HL-60 (cell line): ENCODE measurements at regions not wholly inside any gene's neighbourhood (a gene's known extent, or its start where the extent isn't known, plus 50 kb on each side); places are given as distances from the start of the nearest gene placed in this dataset.

Experiments used
- DNase-seq, 2 experiments: peaks; one replicate each; pipeline ENCODE4 v3.0.0-alpha.2; 2010 to 2020; ENCODE audit warnings: low read depth in 1 of 2, low spot score in 1 of 2
- H3K27ac ChIP-seq: fragments of 250-450 bp; sonication (Bioruptor Pico); replicated peaks from 2 replicates; pipeline ENCODE4 v1.5.1; 2020; ENCODE audit warnings: mild to moderate bottlenecking, moderate library complexity
- H3K27me3 ChIP-seq: fragments of 250-450 bp; sonication (Bioruptor Pico); 2 replicates; pipeline ENCODE4 v1.5.1; 2021; ENCODE audit warnings: mild to moderate bottlenecking, moderate library complexity; ENCODE audit not compliant: insufficient read depth, poor library complexity, severe bottlenecking
- H3K4me3 ChIP-seq: replicated peaks from 2 replicates; pipeline ENCODE4 v1.5.1; 2011; ENCODE audit warnings: mild to moderate bottlenecking, control low read depth, low read length; ENCODE audit not compliant: insufficient read depth
- CTCF ChIP-seq: IDR thresholded peaks from one replicate; pipeline ENCODE4 v1.5.1; 2011; ENCODE audit warnings: low read length, control low read depth, inconsistent platforms; ENCODE audit not compliant: insufficient read depth
- GABPA ChIP-seq: IDR thresholded peaks from 2 replicates; pipeline ENCODE4 v1.6.1; 2012; ENCODE audit warnings: low read depth
- POLR2AphosphoS5 ChIP-seq: IDR thresholded peaks from 2 replicates; pipeline ENCODE4 v1.6.1; 2012; ENCODE audit warnings: low read depth
- REST ChIP-seq: IDR thresholded peaks from 2 replicates; pipeline ENCODE4 v1.6.1; 2012; ENCODE audit warnings: low read depth; ENCODE audit not compliant: insufficient replicate concordance
- SPI1 ChIP-seq: IDR thresholded peaks from 2 replicates; pipeline ENCODE4 v1.6.1; 2012; ENCODE audit warnings: low read depth, mild to moderate bottlenecking, borderline replicate concordance

- DNase-seq: no peak
- TF ChIP-seq CTCF (no peak), REST (no peak), SPI1 (no peak), POLR2AphosphoS5 (no peak), GABPA (no peak)
- Histone ChIP-seq H3K27ac (no peak overlapping the region), H3K4me3 (no peak overlapping the region), H3K27me3 (no peaks in the 10 kb centered on the region)
Observed at GRCh38 chr17:22506231-22506630, 813.9 kb downstream of the KCNJ18 start.

GRCh38 chr17:22506861-22507260 lies 814.5 kb downstream of the KCNJ18 start:
- Histone ChIP-seq H3K27me3 (no peaks in the 10 kb centered on the region), H3K27ac (no peak overlapping the region), H3K4me3 (no peak overlapping the region)
- DNase-seq: no peak
- TF ChIP-seq CTCF: no peak
- TF ChIP-seq SPI1: no peak
- no peak for TF ChIP-seq GABPA
- no peak for TF ChIP-seq REST
- TF ChIP-seq POLR2AphosphoS5: no peak

- peak in 1 of 2 experiments; percentile 43 for DNase-seq
- no peak overlapping the region for H3K27ac ChIP-seq
- TF ChIP-seq CTCF: no peak
- no peak for TF ChIP-seq REST
- TF ChIP-seq SPI1: no peak
- TF ChIP-seq GABPA: no peak
- TF ChIP-seq POLR2AphosphoS5: no peak
- no peaks in the 10 kb centered on the region for H3K27me3 ChIP-seq
- H3K4me3 ChIP-seq: no peak overlapping the region
Observed at GRCh38 chr17:22507823-22508222, 815.5 kb downstream of the KCNJ18 start.
